HG02623 (cell line): ENCODE measurements at regions not wholly inside any gene's neighbourhood (a gene's known extent, or its start where the extent isn't known, plus 50 kb on each side); places are given as distances from the start of the nearest gene placed in this dataset.

ENCODE experiments used
- ATAC-seq: cut with Tn5 transposase; IDR thresholded peaks from one replicate; pipeline ENCODE4 v1.9.1; 2021; ENCODE audit warnings: moderate library complexity; ENCODE audit not compliant: unreplicated experiment

- no peak for ATAC-seq
These were observed 660.4 kb downstream of the SLITRK1 start for GRCh38 chr13:83221813-83222241.

- no peak for ATAC-seq
These were observed 661.0 kb downstream of the SLITRK1 start for GRCh38 chr13:83221256-83221655.

- ATAC-seq, result no peak
These were observed 662.0 kb downstream of the SLITRK1 start for GRCh38 chr13:83220241-83220640.

- ATAC-seq, result no peak
These were observed 662.4 kb downstream of the SLITRK1 start for GRCh38 chr13:83219832-83220231.

DNA sequence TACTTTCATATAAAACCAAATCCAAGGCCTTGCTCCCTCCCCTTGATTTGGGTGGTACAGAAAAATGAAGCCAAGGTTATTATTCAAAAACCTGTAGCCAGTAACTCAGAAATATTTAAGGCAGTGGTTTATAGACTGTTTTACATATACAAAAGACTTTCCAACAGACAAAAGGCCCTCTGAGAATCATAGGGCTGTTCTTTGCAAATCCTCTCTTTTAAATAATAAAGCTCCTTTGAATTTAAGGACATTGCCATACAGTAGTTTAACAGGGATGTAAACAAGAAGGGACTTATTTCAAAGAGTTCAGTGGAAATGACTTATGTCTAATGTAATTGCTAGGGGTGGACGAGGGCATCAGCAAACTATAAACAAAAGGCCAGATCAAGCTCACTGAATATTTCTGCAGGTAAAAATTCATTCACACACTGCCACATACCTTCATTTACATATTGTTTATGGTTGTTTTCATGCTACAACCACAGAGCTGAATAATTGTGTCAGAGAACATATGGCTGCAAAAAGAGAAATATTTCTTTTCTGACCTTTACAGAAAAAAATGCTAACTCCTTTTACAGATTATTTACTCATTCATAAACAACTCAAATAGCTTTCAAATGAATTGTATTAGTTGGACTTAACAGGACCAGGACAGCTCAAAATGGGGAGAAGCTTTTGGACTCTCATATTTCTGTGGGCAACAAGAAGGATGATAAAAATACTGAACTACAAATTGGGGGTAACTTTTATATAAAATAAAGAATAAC is 665.6 kb downstream of the SLITRK1 start:
- no peak for ATAC-seq

- no peak for ATAC-seq
These were observed 666.6 kb downstream of the SLITRK1 start for GRCh38 chr13:83215627-83216026.

DNA sequence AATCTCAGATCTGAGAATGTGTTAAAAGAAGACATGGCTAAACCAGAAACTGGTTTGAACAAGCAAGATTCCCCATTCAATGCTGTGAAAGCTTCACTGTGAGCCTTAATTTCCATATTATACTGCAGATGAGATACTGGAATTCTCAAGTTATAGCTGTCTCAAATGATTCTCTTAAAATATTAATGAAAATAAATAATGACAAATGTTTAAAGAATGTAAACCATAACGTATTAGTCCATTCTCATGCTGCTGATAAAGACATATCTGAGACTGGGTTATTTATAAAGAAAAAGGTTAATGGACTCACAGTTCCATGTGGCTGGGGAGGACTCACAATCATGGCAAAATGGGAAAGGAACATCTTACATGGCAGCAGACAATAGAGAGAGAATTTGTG is 667.8 kb downstream of the SLITRK1 start:
- ATAC-seq, result no peak

DNA sequence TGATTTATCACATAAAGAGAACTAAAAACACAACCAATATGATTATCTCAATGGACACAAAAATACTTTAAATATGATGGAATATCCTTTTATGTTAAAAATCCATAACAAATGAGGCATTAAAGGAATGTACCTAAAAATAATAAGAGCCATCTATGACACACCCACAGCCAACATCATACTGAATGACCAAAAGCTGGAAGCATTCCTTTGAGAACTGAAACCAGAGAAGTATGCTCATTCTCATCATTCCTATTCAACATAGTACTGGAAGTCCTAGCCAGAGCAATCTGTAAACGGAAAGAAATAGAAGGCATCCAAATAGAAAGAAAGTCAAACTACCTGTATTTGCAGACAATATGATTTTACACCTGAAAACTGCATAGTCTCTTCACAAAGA is 671.0 kb downstream of the SLITRK1 start:
- ATAC-seq, result no peak

- no peak for ATAC-seq
These were observed 677.4 kb downstream of the SLITRK1 start for GRCh38 chr13:83204886-83205285.

GRCh38 chr13:83201506-83201905 is 680.8 kb downstream of the SLITRK1 start:
- no peak for ATAC-seq

GRCh38 chr13:83197316-83197715 is 685.0 kb downstream of the SLITRK1 start:
- ATAC-seq, result no peak

DNA sequence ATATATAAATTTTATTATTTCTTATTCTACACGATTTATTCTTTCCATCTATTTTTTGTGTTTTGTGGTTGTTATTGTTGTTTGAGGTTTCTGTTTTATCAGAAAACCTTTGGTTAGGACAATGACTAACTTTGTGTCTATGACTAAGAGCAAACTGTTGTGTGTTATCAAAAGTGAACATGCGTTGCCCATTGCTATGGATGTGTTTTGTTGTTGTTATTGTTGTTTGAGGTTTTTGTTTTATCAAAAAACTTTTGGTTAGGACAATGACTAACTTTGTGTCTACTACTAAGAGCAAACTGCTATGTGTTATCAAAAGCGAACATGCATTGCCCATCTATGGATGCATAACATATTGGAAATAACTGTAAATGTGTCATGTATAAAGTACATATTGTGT is 692.3 kb downstream of the SLITRK1 start:
- ATAC-seq, result no peak

GRCh38 chr13:83184819-83185218 is 697.5 kb downstream of the SLITRK1 start:
- ATAC-seq, result no peak

DNA sequence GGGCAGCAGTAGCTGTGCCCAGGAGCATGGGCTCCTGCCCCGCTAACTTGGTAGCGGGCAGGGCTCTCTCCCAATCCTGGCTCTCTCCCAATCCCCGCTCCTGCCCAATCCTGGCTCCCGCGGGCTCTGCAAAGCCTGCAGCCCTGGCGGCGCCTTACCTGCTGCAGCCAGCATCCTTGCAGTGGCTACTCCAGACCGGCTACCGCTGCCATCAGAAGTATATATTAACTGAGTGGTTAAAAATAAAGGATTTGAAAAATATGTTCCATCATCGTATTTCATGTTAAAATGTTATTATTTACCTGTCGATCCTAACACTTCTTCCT is 698.2 kb downstream of the SLITRK1 start:
- ATAC-seq, result no peak

DNA sequence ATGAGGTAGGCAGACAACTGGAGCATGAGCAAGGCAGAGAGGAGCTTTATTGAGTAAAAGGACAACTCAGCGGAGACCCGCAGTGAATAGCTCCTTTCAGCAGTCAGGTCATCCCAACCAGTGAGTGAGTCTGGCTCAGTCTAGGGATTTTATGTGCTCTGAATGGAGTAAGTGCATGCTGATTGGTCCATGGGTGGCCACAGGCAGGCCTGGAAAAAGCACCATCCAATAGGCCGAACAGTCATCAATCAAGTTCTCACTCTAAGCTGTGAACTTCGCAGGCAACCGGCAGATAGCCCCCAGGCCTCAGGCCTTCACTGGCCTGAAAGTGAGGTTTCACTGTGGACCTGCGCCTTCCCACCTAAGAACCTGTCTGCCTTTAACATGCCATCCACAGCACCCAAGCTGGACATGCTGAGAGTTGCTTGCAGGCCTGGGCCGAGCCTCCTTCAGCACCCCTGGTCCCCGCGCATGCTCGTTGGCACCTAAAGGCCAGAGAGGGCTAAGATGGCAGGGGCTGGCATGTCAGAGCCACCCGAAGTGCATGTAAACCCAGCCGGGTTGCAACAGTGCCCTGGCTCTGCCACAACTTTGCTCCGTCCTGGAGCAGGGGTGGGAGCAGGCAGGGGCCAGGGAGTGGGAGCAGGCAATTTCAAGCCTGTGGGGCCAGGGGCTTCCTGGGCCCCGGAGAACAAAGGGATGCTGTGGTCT is 698.7 kb downstream of the SLITRK1 start:
- ATAC-seq, result no peak

DNA sequence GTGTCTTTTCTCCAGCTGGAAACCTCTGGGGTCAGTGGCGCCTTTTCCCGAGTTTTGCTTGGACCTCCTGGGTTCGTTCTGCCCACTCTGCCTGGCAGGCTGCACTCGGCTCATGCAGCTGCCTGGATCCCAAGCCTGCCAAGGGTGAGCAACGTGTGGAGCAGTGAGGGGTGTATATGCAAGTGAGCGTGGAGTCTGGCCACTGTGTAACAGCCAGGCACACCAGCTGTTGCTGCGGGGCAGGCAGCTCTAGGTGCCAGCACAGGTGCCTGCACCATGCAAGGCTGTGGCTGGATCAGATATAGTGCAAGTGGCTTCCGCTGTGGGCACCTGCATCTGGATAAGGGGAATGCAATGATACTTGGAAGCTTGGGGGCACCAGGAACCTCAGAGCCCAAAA is 699.4 kb downstream of the SLITRK1 start:
- no peak for ATAC-seq

GRCh38 chr13:83178008-83178407 is 704.3 kb downstream of the SLITRK1 start:
- no peak for ATAC-seq

DNA sequence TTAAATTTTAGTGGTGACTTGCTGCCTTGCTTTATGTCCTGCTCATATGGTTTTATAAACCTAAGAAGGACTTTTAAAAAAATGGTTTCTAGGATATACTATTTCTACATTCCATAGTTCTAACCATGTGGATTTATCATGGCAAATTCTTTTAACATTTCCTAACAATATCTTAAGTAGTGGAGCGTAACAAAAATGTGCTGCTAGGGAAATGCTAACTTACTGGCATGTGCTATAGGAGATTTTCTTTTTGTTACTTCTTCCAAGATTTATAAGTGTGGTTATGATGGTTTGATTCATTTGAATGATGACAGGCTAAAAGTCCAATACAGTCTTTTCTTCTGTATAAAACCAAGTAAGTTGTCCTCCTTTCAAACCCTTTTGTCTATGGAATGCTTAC is 713.7 kb downstream of the SLITRK1 start:
- no peak for ATAC-seq

DNA sequence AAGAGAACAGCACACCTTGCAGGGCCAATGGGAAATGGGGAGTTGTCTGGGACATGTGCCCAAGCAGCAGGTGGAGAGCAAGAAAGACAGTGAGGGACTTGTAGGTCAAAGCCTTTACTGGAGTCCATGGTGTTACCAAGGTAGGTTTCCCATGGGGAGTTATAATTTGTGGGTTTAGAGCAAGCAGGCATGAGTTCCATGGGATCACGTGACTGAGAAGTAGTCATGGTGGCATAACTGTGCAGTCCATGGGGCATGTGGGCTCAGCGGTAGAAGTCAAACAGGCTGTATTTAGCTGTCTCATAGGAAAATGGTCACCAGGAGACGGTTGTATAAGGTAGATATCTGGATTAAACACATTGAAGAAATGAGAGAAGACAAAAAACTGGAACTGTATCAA is 715.1 kb downstream of the SLITRK1 start:
- no peak for ATAC-seq

GRCh38 chr13:83166550-83166949 is 715.7 kb downstream of the SLITRK1 start:
- no peak for ATAC-seq

DNA sequence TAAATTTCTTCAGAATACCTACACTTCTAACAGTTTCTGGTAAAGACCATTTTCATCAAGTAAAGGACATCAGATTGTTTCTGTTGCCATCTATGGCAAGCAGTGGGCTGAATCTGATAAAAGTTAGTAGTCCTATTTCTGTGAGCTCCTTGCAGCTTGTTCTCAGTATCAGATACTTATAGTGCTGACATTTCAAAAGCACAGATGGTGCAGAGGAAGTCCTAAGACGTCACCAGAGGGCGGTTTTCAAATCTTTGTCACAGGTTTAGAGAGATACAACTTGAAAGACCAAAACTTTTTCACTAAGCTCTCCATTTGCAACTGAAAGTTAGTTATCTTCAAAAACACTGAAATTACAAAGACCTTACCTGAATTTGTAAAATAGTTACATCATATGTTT is 719.8 kb downstream of the SLITRK1 start:
- ATAC-seq, result no peak

DNA sequence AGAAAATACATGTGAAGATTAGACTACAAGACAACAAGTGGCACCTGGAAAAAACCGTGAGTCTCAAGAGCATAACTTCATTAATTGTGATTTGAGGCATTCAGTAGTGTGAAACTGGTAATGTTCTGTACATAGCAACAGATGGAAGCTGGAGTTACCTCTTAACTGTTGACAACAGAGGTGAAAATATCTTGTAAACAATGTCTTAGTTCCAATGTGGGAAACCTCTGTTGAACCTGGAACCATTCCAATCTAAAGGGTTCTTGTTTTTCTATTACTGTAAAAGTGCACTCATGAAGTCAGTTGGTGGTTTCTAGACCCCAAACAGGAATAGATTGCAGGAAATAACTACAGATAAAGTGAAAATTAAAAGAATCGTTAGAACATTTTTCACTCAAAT is 728.4 kb downstream of the SLITRK1 start:
- no peak for ATAC-seq

GRCh38 chr13:83151308-83151660 is 731.0 kb downstream of the SLITRK1 start:
- no peak for ATAC-seq
